Keratinocyte (primary cell): ENCODE measurements at regions not wholly inside any gene's neighbourhood (a gene's known extent, or its start where the extent isn't known, plus 50 kb on each side); places are given as distances from the start of the nearest gene placed in this dataset.

Experiments
- DNase-seq: peaks from one replicate; pipeline ENCODE4 v3.0.0-alpha.2; 2011; ENCODE audit warnings: low read depth, missing footprints, low spot score
- FAIRE-seq: peaks from 2 replicates; lab custom pipeline; 2011; peaks lifted over from hg19 to GRCh38; lab: Jason Lieb, UNC
- H2AFZ ChIP-seq: 2 replicates; pipeline ENCODE4 v1.6.0; 2012; ENCODE audit warnings: low read length, control low read depth, inconsistent platforms; ENCODE audit not compliant: control insufficient read depth
- H3K27ac ChIP-seq: 2 replicates; pipeline ENCODE4 v1.5.1; 2011; ENCODE audit warnings: low read length; ENCODE audit not compliant: control insufficient read depth, insufficient read depth
- H3K27me3 ChIP-seq: 3 replicates; pipeline ENCODE4 v1.6.0; 2011; ENCODE audit warnings: low read length; ENCODE audit not compliant: control insufficient read depth, insufficient read depth; ENCODE audit errors: extremely low read depth
- H3K36me3 ChIP-seq, 2 experiments: 2 replicates in 1 of 2; 3 replicates in 1 of 2; pipeline ENCODE4 v1.5.1; 2011; ENCODE audit warnings: low read length in 2 of 2, mild to moderate bottlenecking in 1 of 2; ENCODE audit not compliant: control insufficient read depth in 2 of 2, insufficient read depth in 2 of 2; ENCODE audit errors: extremely low read depth in 1 of 2
- H3K4me1 ChIP-seq: 3 replicates; pipeline ENCODE4 v1.5.1; 2011; ENCODE audit warnings: low read length; ENCODE audit not compliant: control insufficient read depth, insufficient read depth; ENCODE audit errors: extremely low read depth
- H3K4me2 ChIP-seq: 3 replicates; pipeline ENCODE4 v1.6.0; 2011; ENCODE audit warnings: low read depth, low read length; ENCODE audit not compliant: control insufficient read depth, insufficient read depth; ENCODE audit errors: extremely low read depth
- H3K4me3 ChIP-seq, 3 experiments: fragments of 200-600 bp in 1 of 3; sonication (generic) in 1 of 3; 2 replicates in 2 of 3; 3 replicates in 1 of 3; pipeline ENCODE4 v1.5.1; 2011 to 2016; ENCODE audit warnings: low read length in 3 of 3, mild to moderate bottlenecking in 3 of 3, control low read depth in 2 of 3, inconsistent platforms in 1 of 3, low read depth in 1 of 3, mixed read lengths in 1 of 3, mixed run types in 1 of 3, moderate library complexity in 1 of 3; ENCODE audit not compliant: control insufficient read depth in 2 of 3, insufficient read depth in 2 of 3; ENCODE audit errors: extremely low read depth in 1 of 3
- H3K79me2 ChIP-seq: 2 replicates; pipeline ENCODE4 v1.6.0; 2012; ENCODE audit warnings: low read length; ENCODE audit not compliant: control insufficient read depth, insufficient read depth
- H3K9ac ChIP-seq: 3 replicates; pipeline ENCODE4 v1.6.0; 2011; ENCODE audit warnings: low read length; ENCODE audit not compliant: control insufficient read depth, insufficient read depth; ENCODE audit errors: extremely low read depth
- H3K9me1 ChIP-seq: 3 replicates; pipeline ENCODE4 v1.6.0; 2011; ENCODE audit warnings: low read length; ENCODE audit not compliant: control insufficient read depth, insufficient read depth; ENCODE audit errors: extremely low read depth
- H3K9me3 ChIP-seq: 2 replicates; pipeline ENCODE4 v1.5.1; 2012; ENCODE audit warnings: low read depth, low read length; ENCODE audit not compliant: control insufficient read depth
- H4K20me1 ChIP-seq: 3 replicates; pipeline ENCODE4 v1.6.0; 2011; ENCODE audit warnings: low read length; ENCODE audit not compliant: control insufficient read depth, insufficient read depth; ENCODE audit errors: extremely low read depth
- EZH2 ChIP-seq: IDR thresholded peaks from one replicate; pipeline ENCODE4 v1.6.1; 2012; ENCODE audit warnings: inconsistent platforms, mild to moderate bottlenecking, low read length, moderate library complexity
- dilution Hi-C: fragments of 300-500 bp; cut with MboI; formaldehyde crosslinking; loops from one replicate; pipeline ENCODE4 v1.7.0; 2020; ENCODE audit warnings: low sequenced_read_pairs; ENCODE audit not compliant: extremely low pct_ligation_motif_present
- TF ChIP-seq, protein P1 (sequence below), 3 experiments: IDR thresholded peaks in 1 of 3; conservative IDR thresholded peaks in 1 of 3; optimal IDR thresholded peaks in 1 of 3; 2 replicates in 2 of 3; 3 replicates in 1 of 3; pipeline versions ENCODE3 to v1.5.1; 2011; ENCODE audit warnings: low read length in 3 of 3, mild to moderate bottlenecking in 3 of 3, moderate library complexity in 2 of 3, control low read depth in 1 of 3, inconsistent platforms in 1 of 3; ENCODE audit not compliant: insufficient read depth in 2 of 3; ENCODE audit errors: extremely low read depth in 1 of 3

DNA sequence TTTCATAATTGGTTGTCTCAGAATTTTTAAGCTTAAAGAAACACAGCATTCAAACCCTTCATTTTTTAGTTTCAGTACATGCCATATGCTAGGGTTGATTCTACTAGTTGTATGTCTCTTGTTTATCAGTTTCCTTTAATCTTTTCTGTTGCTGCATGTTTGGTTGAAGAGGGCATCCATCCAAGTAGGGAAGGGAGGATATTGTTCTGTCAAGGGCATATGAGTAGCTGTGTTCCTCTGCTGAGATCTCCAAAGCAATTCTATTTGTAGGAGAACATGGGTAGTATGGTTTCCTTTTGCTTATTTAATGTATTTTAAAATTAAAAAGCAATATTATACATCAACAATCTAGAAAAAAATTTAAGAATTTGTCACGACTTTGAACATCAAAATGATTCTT, 167.7 kb downstream of the FHIP1A start:
- Histone ChIP-seq H3K79me2 (no peaks in the 10 kb centered on the region), H3K36me3 (peaks cover 0 to 3% of the 10 kb centered on the region in 2 experiments), H3K4me2 (no peak overlapping the region), H2AFZ (no peak overlapping the region), H3K9me1 (no peaks in the 10 kb centered on the region), H4K20me1 (no peaks in the 10 kb centered on the region), H3K27ac (no peak overlapping the region), H3K4me1 (peaks cover 24% of the 10 kb centered on the region), H3K4me3 (no peak overlapping the region), H3K9me3 (no peaks in the 10 kb centered on the region), H3K27me3 (no peaks in the 10 kb centered on the region), H3K9ac (no peak overlapping the region)
- no peak for TF ChIP-seq EZH2
- TF ChIP-seq, protein P1, sequence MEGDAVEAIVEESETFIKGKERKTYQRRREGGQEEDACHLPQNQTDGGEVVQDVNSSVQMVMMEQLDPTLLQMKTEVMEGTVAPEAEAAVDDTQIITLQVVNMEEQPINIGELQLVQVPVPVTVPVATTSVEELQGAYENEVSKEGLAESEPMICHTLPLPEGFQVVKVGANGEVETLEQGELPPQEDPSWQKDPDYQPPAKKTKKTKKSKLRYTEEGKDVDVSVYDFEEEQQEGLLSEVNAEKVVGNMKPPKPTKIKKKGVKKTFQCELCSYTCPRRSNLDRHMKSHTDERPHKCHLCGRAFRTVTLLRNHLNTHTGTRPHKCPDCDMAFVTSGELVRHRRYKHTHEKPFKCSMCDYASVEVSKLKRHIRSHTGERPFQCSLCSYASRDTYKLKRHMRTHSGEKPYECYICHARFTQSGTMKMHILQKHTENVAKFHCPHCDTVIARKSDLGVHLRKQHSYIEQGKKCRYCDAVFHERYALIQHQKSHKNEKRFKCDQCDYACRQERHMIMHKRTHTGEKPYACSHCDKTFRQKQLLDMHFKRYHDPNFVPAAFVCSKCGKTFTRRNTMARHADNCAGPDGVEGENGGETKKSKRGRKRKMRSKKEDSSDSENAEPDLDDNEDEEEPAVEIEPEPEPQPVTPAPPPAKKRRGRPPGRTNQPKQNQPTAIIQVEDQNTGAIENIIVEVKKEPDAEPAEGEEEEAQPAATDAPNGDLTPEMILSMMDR (optimal IDR thresholded peaks at IDR 0.05 in 1 of 3, IDR thresholded peaks at IDR 0.05 in 1 of 3, conservative IDR thresholded peaks at IDR 0.05 in 1 of 3; ENCODE audit: extremely low read depth in 1 of 3, insufficient read depth in 2 of 3, low read length in 3 of 3) = no peak
- DNase-seq (no peak), FAIRE-seq (peak; percentile 20)
- dilution Hi-C loops = no loop called here

DNA sequence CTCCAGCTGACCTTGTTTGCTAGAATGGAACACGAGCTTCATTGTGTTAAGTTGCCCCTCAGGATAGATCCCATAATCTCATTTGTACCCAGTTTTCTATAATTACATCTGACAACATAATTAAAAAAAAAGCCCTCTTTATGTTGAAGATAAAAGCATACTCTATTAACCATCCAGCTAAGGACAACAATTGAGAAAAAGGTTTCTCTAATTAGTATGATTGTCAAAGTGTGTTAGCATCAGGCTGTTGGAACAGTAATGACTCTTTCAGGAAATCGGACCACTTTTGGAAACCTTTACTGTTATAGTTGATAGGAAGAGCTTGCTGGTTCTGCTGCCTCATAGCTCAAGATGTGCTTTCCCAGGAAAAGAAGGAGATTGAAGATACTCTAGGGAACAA, 172.6 kb downstream of the FHIP1A start:
- H2AFZ ChIP-seq = no peak overlapping the region
- peaks cover 2% of the 10 kb centered on the region for H3K79me2 ChIP-seq
- dilution Hi-C loops = no loop called here
- H3K9ac ChIP-seq = no peak overlapping the region
- H3K4me1 ChIP-seq = peaks cover 15% of the 10 kb centered on the region
- no peaks in the 10 kb centered on the region for H3K9me1 ChIP-seq
- no peaks in the 10 kb centered on the region for H3K27me3 ChIP-seq
- TF ChIP-seq, protein P1 (optimal IDR thresholded peaks at IDR 0.05 in 1 of 3, IDR thresholded peaks at IDR 0.05 in 1 of 3, conservative IDR thresholded peaks at IDR 0.05 in 1 of 3; ENCODE audit: extremely low read depth in 1 of 3, insufficient read depth in 2 of 3, low read length in 3 of 3) = no peak
- TF ChIP-seq EZH2 = no peak
- H3K4me2 ChIP-seq = no peak overlapping the region
- H3K36me3 ChIP-seq = peaks cover 0 to 3% of the 10 kb centered on the region in 2 experiments
- H3K9me3 ChIP-seq = no peaks in the 10 kb centered on the region
- H3K27ac ChIP-seq = no peak overlapping the region
- DNase-seq (no peak), FAIRE-seq (peak; percentile 51)
- H3K4me3 ChIP-seq = no peak overlapping the region
- H4K20me1 ChIP-seq = no peaks in the 10 kb centered on the region
